ENCODE measurements at regions not wholly inside any gene's neighbourhood (a gene's known extent, or its start where the extent isn't known, plus 50 kb on each side); places are given as distances from the start of the nearest gene placed in this dataset.

GRCh38 chr4:184924516-184924915, 93.8 kb upstream of the HELT start:
- Mint-ChIP-seq H3K36me3 (no peaks in the 10 kb centered on the region), H3K4me1 (ENCODE audit: unreplicated experiment) (no peaks in the 10 kb centered on the region), H3K27me3 (no peaks in the 10 kb centered on the region), H3K27ac (no peak overlapping the region), H3K4me3 (no peak overlapping the region), H3K9me3 (peaks cover 15% of the 10 kb centered on the region)
- no peak for DNase-seq (ENCODE audit: extremely low spot score, unreplicated experiment)
- no peak for TF ChIP-seq CTCF (conservative IDR thresholded peaks at IDR 0.05)

GRCh38 chr4:184929476-184929875, 88.8 kb upstream of the HELT start:
- Mint-ChIP-seq H3K36me3 (no peaks in the 10 kb centered on the region), H3K4me3 (no peak overlapping the region), H3K9me3 (peaks cover 8% of the 10 kb centered on the region), H3K27me3 (no peaks in the 10 kb centered on the region), H3K4me1 (ENCODE audit: unreplicated experiment) (no peaks in the 10 kb centered on the region), H3K27ac (no peak overlapping the region)
- TF ChIP-seq CTCF (conservative IDR thresholded peaks at IDR 0.05) = no peak
- no peak for DNase-seq (ENCODE audit: extremely low spot score, unreplicated experiment)

GRCh38 chr4:184930026-184930425, 88.3 kb upstream of the HELT start:
- no peak for TF ChIP-seq CTCF (conservative IDR thresholded peaks at IDR 0.05)
- peaks cover 13% of the 10 kb centered on the region for H3K9me3 Mint-ChIP-seq
- H3K36me3 Mint-ChIP-seq = no peaks in the 10 kb centered on the region
- H3K27ac Mint-ChIP-seq = no peak overlapping the region
- H3K4me1 Mint-ChIP-seq (ENCODE audit: unreplicated experiment) = no peaks in the 10 kb centered on the region
- no peaks in the 10 kb centered on the region for H3K27me3 Mint-ChIP-seq
- no peak overlapping the region for H3K4me3 Mint-ChIP-seq
- no peak for DNase-seq (ENCODE audit: extremely low spot score, unreplicated experiment)

- H3K36me3 Mint-ChIP-seq = no peaks in the 10 kb centered on the region
- TF ChIP-seq CTCF (conservative IDR thresholded peaks at IDR 0.05) = no peak
- DNase-seq (ENCODE audit: extremely low spot score, unreplicated experiment) = no peak
- peaks cover 14% of the 10 kb centered on the region for H3K9me3 Mint-ChIP-seq
- H3K4me1 Mint-ChIP-seq (ENCODE audit: unreplicated experiment) = peaks cover 4% of the 10 kb centered on the region
- no peaks in the 10 kb centered on the region for H3K27me3 Mint-ChIP-seq
- H3K4me3 Mint-ChIP-seq = no peak overlapping the region
- no peak overlapping the region for H3K27ac Mint-ChIP-seq
Measured at GRCh38 chr4:184932343-184932742, 85.9 kb upstream of the HELT start.

GRCh38 chr4:184933311-184933710, 85.0 kb upstream of the HELT start:
- peaks cover 13% of the 10 kb centered on the region for H3K4me1 Mint-ChIP-seq (ENCODE audit: unreplicated experiment)
- H3K27ac Mint-ChIP-seq = no peak overlapping the region
- TF ChIP-seq CTCF (conservative IDR thresholded peaks at IDR 0.05) = no peak
- peaks cover 12% of the 10 kb centered on the region for H3K9me3 Mint-ChIP-seq
- no peaks in the 10 kb centered on the region for H3K36me3 Mint-ChIP-seq
- DNase-seq (ENCODE audit: extremely low spot score, unreplicated experiment) = no peak
- H3K27me3 Mint-ChIP-seq = no peaks in the 10 kb centered on the region
- H3K4me3 Mint-ChIP-seq = no peak overlapping the region

GRCh38 chr4:184934184-184934583, 84.1 kb upstream of the HELT start:
- H3K27ac Mint-ChIP-seq = peak overlapping the region; percentile 95
- no peak for DNase-seq (ENCODE audit: extremely low spot score, unreplicated experiment)
- peak overlapping the region; percentile 18 for H3K4me3 Mint-ChIP-seq
- no peaks in the 10 kb centered on the region for H3K27me3 Mint-ChIP-seq
- H3K36me3 Mint-ChIP-seq = no peaks in the 10 kb centered on the region
- H3K9me3 Mint-ChIP-seq = peaks cover 8% of the 10 kb centered on the region
- peaks cover 14% of the 10 kb centered on the region for H3K4me1 Mint-ChIP-seq (ENCODE audit: unreplicated experiment)
- TF ChIP-seq CTCF (conservative IDR thresholded peaks at IDR 0.05) = no peak

Data from type B pancreatic cell (in vitro differentiated cells).